GM19395 (cell line): ENCODE measurements at regions not wholly inside any gene's neighbourhood (a gene's known extent, or its start where the extent isn't known, plus 50 kb on each side); places are given as distances from the start of the nearest gene placed in this dataset.
A peak's percentile ranks its signal among the peaks of the same experiment; 100 is the strongest.

ENCODE experiments used
- ATAC-seq: cut with Tn5 transposase; IDR thresholded peaks from one replicate; pipeline ENCODE4 v1.9.1; 2021; ENCODE audit warnings: mild to moderate bottlenecking, moderate library complexity; ENCODE audit not compliant: unreplicated experiment

DNA sequence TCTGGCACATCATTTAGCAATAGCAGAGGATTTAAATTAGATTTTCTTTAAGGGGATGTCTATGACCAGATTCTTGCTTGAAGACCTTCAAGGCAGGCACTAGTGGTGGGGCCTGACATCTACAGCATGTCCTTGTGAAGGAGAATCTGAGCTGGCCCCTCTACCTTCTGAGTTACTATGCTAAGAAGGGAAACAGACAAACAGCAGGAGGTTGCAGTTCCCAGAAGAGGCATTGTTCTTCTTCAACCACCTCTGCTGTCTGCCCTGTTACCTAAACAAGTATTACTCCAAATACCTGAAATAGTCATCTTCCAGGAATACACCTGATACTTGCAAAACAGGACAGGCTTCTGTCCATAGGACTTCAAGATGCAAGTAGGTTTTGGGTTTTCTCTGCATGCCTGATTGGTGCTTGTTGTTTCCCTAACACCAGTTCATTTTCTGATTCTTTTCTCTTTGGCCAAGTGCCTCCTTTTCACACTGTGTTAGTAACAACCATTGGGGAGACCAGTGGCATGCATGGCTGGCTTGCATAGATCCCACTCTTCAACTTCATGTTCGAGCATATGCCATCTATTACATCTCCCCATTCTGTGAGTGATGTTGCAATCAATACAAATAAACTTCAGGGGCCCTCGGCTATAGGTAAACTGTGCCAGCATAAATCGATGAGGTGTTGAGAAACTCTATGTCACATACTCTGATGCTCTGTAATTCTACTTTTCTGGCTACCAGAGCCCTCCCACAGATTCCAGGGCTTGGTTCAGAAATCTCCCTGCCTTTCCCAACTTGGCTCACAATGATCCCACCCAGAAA is 93.0 kb upstream of the DUSP10 start:
- no peak for ATAC-seq

GRCh38 chr1:221832617-221833016 is 90.7 kb upstream of the DUSP10 start:
- no peak for ATAC-seq

- no peak for ATAC-seq
Measured at GRCh38 chr1:221832151-221832550, 90.3 kb upstream of the DUSP10 start.

- no peak for ATAC-seq
Measured at GRCh38 chr1:221829327-221830015, 87.6 kb upstream of the DUSP10 start.

GRCh38 chr1:221827307-221827642 is 85.4 kb upstream of the DUSP10 start:
- no peak for ATAC-seq

- ATAC-seq, result no peak
Measured at GRCh38 chr1:221824909-221825308, 83.0 kb upstream of the DUSP10 start.

- ATAC-seq, result no peak
Measured at GRCh38 chr1:221824025-221824424, 82.1 kb upstream of the DUSP10 start.

GRCh38 chr1:221823561-221823960 is 81.7 kb upstream of the DUSP10 start:
- ATAC-seq, result peak; percentile 28

GRCh38 chr1:221823149-221823548 is 81.3 kb upstream of the DUSP10 start:
- peak; percentile 75 for ATAC-seq

GRCh38 chr1:221822591-221822990 is 80.7 kb upstream of the DUSP10 start:
- no peak for ATAC-seq

- no peak for ATAC-seq
Measured at GRCh38 chr1:221816899-221817298, 75.0 kb upstream of the DUSP10 start.

DNA sequence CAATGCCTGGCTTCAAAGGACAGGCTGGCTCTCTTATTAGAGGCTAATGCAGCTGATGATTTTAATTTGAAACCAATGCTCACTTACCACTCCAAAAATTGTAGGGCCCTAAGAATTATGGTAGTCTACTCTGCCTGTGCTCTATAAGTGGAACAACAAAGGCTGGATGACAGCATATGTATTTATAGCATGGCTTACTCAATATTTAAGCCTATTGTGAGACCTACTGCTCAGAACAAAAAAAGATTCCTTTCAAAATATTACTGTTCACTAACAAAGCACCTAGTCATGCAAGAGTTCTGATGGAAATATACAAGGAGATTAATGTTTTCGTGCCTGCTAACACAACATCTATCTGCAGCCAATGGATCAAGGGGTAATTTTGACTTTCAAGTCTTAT is 73.8 kb upstream of the DUSP10 start:
- ATAC-seq, result no peak

DNA sequence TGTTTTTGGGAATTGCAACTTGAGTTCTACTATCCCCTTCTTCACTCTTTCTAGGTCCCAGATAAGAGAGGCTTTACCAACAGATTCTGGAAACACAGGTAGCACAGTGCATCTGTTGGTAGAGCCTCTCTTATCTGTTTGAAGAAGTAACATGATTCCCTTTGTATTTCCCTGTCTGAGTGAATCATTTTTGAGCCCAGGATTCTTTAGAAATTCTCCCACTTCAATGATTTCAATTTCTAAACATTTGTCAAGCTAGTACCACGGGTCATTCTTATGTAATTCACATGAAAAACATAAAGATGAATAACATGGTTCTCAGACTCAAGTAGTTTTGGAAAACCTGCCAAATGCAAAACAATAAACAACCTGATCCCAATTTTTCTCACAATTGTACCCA is 72.0 kb upstream of the DUSP10 start:
- no peak for ATAC-seq

GRCh38 chr1:221812905-221813597 is 71.2 kb upstream of the DUSP10 start:
- ATAC-seq, result no peak

- ATAC-seq, result no peak
Measured at GRCh38 chr1:221812088-221812752, 70.3 kb upstream of the DUSP10 start.

- no peak for ATAC-seq
Measured at GRCh38 chr1:221810406-221810805, 68.5 kb upstream of the DUSP10 start.

DNA sequence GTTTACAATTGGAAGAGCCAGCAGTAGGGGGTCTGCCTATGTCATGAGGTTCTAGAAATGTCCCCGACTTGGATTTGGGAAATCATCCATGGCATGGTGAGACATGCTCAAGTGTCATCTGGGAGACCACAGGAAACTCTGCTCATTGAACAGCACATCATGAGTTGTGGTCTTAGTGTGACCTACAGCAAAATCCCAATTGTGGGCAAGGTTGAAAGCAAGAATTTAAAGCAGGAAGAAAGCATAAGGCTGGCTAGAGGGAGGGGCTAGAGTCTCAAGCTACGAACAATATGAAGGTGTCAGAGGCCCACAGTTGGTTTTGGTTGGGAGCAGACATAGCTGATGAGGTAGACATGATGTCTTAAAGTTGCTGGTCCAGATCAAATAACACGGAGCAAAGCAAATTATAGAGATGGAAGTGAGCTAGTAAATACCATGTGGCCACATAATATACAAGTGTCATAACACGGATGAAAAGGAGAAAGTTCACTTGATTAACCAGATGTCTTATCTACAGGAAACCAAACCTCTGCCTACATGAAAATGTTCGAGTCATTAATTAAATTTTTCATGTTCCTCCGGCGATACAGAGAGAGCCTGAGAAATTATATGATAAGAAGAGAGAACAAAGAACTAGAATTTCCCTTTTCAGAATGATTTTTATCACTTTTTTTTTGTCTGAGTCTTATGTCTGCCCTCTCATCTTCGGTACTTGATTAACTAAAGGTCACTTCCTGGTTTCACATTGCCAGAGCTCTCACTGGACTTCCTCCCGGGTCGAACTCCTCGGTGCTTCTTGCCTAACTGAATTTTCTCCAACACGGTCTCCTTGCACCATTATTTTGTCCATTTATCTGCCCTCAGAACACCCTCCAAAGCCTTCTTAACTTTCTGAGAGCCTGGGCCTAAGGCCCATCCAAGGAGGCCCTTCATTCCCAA is 67.5 kb upstream of the DUSP10 start:
- peak; percentile 70 for ATAC-seq

GRCh38 chr1:221806984-221807383 is 65.1 kb upstream of the DUSP10 start:
- no peak for ATAC-seq

- ATAC-seq, result no peak
Measured at GRCh38 chr1:221806236-221806635, 64.3 kb upstream of the DUSP10 start.

DNA sequence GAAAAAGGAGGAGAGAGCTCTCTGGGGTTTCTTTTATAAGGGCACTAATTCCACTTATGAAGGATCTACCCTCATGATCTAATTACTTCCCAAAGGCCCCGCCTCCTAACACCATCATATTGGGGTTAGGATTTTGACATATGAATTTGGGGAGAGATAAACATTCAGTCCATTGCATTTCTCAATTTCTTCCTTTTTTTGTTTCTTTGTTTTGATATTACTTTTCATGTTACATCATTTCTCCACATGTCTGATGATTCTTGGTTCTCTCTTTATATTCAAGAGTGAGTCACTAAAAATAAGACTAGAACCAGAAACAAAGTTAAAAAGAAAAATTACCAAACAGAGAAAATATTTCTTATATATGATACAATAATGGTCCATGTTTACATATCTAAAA is 63.2 kb upstream of the DUSP10 start:
- no peak for ATAC-seq
